ENCODE measurements at regions not wholly inside any gene's neighbourhood (a gene's known extent, or its start where the extent isn't known, plus 50 kb on each side); places are given as distances from the start of the nearest gene placed in this dataset.
A peak's percentile ranks its signal among the peaks of the same experiment; 100 is the strongest.
"Not testable (repeated sequence)": the region's sequence is repeated elsewhere in the genome, so short reads cannot be mapped to it uniquely, and the experiment has no call there.

DNA sequence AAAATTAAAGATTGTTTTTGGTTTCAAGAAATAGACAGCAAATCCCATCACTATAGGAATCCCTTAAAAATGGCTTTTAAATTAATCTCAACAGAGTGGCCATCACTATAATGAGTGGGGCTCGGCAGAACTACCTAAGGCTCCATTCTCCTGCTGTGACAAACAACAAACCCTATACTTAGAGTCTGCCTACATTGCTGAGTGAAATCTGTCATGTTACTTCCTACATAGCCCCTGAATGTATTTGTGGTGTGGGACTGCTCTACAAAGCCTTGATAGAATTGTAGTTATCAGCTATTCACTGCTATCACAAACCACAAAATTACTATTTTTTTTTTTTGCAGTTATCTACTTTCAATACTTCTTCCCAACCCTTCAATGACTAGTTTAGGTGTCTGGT lies 538.7 kb upstream of the ATXN7L3B start:
- intact Hi-C loops (cut with DNase I; ENCODE audit: low total_unique reads) = no loop called here
- Histone ChIP-seq H3K4me1 (no peaks in the 10 kb centered on the region), H3K9me3 (no peaks in the 10 kb centered on the region), H3K36me3 (no peaks in the 10 kb centered on the region), H3K27ac (no peak overlapping the region), H3K27me3 (no peaks in the 10 kb centered on the region), H3K4me3 (no peak overlapping the region)
- DNase-seq = no peak
- TF ChIP-seq, protein P1, sequence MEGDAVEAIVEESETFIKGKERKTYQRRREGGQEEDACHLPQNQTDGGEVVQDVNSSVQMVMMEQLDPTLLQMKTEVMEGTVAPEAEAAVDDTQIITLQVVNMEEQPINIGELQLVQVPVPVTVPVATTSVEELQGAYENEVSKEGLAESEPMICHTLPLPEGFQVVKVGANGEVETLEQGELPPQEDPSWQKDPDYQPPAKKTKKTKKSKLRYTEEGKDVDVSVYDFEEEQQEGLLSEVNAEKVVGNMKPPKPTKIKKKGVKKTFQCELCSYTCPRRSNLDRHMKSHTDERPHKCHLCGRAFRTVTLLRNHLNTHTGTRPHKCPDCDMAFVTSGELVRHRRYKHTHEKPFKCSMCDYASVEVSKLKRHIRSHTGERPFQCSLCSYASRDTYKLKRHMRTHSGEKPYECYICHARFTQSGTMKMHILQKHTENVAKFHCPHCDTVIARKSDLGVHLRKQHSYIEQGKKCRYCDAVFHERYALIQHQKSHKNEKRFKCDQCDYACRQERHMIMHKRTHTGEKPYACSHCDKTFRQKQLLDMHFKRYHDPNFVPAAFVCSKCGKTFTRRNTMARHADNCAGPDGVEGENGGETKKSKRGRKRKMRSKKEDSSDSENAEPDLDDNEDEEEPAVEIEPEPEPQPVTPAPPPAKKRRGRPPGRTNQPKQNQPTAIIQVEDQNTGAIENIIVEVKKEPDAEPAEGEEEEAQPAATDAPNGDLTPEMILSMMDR (IDR thresholded peaks at IDR 0.05) = no peak

DNA sequence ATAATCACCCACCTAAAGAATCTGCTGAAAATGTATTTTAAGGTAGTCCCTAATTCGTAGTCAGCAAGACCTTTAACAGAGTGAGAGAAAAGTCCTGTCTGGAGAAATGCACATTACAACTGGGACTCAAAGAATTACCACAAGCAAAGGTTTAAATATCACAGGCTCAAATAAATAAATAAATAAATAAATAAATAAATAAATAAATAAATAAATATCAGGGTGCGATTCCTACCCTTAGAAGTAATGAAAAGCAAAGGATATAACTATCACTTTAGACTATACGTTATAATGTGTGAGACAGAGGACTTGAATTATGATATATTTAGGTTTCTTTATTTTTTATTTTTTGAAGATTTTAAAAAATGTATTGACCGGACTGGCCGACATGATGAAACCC lies 522.5 kb upstream of the ATXN7L3B start:
- H3K4me3 ChIP-seq = no peak overlapping the region
- H3K36me3 ChIP-seq = no peaks in the 10 kb centered on the region
- TF ChIP-seq, protein P1 (IDR thresholded peaks at IDR 0.05) = no peak
- H3K27ac ChIP-seq = no peak overlapping the region
- H3K9me3 ChIP-seq = no peaks in the 10 kb centered on the region
- DNase-seq = no peak
- no peaks in the 10 kb centered on the region for H3K27me3 ChIP-seq
- H3K4me1 ChIP-seq = no peaks in the 10 kb centered on the region
- intact Hi-C loops (cut with DNase I; ENCODE audit: low total_unique reads) = no loop called here

DNA sequence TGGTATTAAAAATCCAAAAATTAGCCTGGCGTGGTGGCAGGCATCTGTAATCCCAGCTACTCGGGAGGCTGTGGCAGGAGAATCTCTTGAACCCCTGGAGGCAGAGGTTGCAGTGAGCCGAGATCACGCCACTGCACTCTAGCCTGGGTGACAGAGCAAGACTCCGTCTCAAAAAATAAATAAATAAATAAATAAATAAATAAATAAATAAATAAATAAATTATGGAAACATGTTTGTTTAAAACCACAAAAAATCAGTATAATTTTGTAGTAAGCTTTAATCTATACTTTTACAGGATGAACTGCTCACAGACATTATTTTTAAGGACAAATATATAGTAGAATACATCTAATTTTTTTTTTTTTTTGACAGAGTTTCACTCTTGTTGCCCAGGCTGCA lies 521.3 kb upstream of the ATXN7L3B start:
- H3K27me3 ChIP-seq; H3K9me3 ChIP-seq; H3K4me3 ChIP-seq; H3K27ac ChIP-seq; H3K4me1 ChIP-seq; DNase-seq; intact Hi-C loops (cut with DNase I; ENCODE audit: low total_unique reads); H3K36me3 ChIP-seq: not testable (repeated sequence)

DNA sequence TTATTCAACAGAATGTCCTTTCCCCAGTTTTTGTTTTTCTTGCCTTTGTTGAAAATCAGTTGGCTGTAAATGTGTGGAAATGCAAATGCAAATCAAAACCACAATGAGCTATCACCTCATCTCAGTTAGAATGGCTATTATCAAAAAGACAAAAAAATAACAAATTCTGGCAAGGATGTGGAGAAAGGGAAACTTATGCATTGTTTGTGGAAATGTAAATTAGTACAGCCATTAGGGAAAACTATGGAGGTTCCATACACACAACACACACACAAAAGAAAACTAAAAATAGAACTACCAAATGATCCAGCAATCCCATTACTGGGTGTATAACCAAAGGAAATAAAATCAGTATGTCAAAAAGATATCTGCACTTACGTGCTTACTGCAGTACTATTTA lies 518.8 kb upstream of the ATXN7L3B start:
- intact Hi-C loops (cut with DNase I; ENCODE audit: low total_unique reads) = no loop called here
- DNase-seq = no peak
- no peaks in the 10 kb centered on the region for H3K27me3 ChIP-seq
- no peak overlapping the region for H3K4me3 ChIP-seq
- no peaks in the 10 kb centered on the region for H3K36me3 ChIP-seq
- H3K9me3 ChIP-seq = no peaks in the 10 kb centered on the region
- no peak overlapping the region for H3K27ac ChIP-seq
- TF ChIP-seq, protein P1 (IDR thresholded peaks at IDR 0.05) = no peak
- no peaks in the 10 kb centered on the region for H3K4me1 ChIP-seq

DNA sequence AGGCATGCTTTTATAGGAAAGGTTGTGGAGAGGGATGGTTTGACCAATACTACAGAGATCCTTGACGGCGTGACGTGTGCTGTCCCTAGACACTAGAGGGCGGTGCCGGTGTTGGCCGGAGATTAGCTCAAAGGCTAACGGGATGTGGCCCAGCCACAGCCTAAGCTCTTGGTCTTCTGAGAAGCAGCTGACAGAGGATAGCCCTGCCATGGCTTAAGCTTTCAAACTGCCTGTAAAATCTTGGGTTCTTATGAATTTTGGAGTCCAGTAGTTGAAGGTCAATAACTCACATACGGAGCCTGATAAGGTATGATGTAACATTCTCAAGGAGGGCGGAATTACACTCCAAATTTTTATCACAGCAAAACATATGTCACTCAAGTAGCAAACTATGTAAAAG lies 515.7 kb upstream of the ATXN7L3B start:
- no peak overlapping the region for H3K4me3 ChIP-seq
- H3K4me1 ChIP-seq = no peaks in the 10 kb centered on the region
- H3K9me3 ChIP-seq = no peaks in the 10 kb centered on the region
- H3K27me3 ChIP-seq = no peaks in the 10 kb centered on the region
- no peaks in the 10 kb centered on the region for H3K36me3 ChIP-seq
- intact Hi-C loops (cut with DNase I; ENCODE audit: low total_unique reads) = no loop called here
- DNase-seq = no peak
- H3K27ac ChIP-seq = no peak overlapping the region
- TF ChIP-seq, protein P1 (IDR thresholded peaks at IDR 0.05) = peak in 1 of 2 experiments; percentile 5

DNA sequence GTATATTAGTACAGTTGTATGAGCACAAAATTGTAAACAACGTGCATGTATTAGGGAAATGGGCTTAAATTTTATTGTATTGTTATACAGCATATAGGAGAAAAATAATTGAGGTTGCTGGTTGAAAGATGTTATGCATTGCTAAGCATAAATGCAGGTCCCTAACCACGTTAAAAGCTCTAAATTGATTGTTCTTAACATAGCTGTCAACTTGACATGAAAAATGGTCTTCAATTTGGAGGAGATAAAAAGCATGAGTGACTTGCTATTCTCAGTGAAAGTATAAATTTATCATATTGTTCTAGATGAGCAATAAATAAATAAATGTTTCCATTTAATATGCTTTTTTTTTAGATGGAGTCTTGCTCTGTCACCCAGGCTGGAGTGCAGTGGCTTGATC lies 506.6 kb upstream of the ATXN7L3B start:
- Histone ChIP-seq H3K36me3 (no peaks in the 10 kb centered on the region), H3K27me3 (no peaks in the 10 kb centered on the region), H3K27ac (no peak overlapping the region), H3K9me3 (peaks cover 0 to 3% (median 0%) of the 10 kb centered on the region in 3 donors), H3K4me1 (no peaks in the 10 kb centered on the region), H3K4me3 (no peak overlapping the region)
- intact Hi-C loops (cut with DNase I; ENCODE audit: low total_unique reads) = no loop called here
- TF ChIP-seq, protein P1 (IDR thresholded peaks at IDR 0.05) = no peak
- DNase-seq = no peak
